Gastroesophageal sphincter (tissue), 3 donors: ENCODE measurements at regions not wholly inside any gene's neighbourhood (a gene's known extent, or its start where the extent isn't known, plus 50 kb on each side); places are given as distances from the start of the nearest gene placed in this dataset.

Experiments used
- CTCF ChIP-seq, 4 experiments: fragments of 200-600 bp in 2 of 4; fragments of 450-650 bp in 2 of 4; sonication (generic) in 1 of 4; IDR thresholded peaks; one replicate each; pipeline ENCODE4 v1.5.1; 2017 to 2019; ENCODE audit warnings: antibody characterized with exemption in 4 of 4, mild to moderate bottlenecking in 2 of 4, moderate library complexity in 2 of 4
- EP300 ChIP-seq: sonication (generic); formaldehyde crosslinking; IDR thresholded peaks from one replicate; pipeline ENCODE4 v1.6.1; 2017; ENCODE audit warnings: antibody characterized with exemption, mild to moderate bottlenecking
- POLR2A ChIP-seq, 2 donors: fragments of 450-650 bp; IDR thresholded peaks; one replicate each; pipeline ENCODE4 v1.6.1; 2017; ENCODE audit warnings: antibody characterized with exemption in 2 of 2, mild to moderate bottlenecking in 2 of 2, moderate library complexity in 1 of 2
- POLR2AphosphoS5 ChIP-seq: sonication (generic); formaldehyde crosslinking; IDR thresholded peaks from one replicate; pipeline ENCODE4 v1.6.1; 2017; ENCODE audit warnings: antibody characterized with exemption

DNA sequence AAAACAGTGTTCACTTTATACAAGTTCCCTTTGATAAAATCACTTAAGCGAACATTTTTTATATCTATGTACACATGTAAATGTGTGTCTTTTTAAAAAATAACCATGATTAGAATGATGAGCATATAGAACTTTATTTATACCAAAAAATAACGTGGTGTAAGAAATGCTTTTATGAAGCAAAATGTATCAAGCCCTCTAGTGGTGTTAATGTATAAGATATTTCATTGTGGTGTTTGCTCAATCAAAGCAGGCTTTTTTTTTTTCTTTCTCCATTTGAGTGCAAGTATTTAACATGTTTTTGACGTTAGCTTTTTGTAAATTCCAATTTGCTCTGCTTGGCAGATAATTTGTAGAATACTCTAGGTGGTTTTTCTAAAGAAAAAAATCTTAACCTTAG is 2092.4 kb upstream of the TENM3 start:
- TF ChIP-seq CTCF (IDR thresholded peaks at IDR 0.05) = no peak
- TF ChIP-seq EP300 = no peak
- no peak for TF ChIP-seq POLR2A (IDR thresholded peaks at IDR 0.05)
- no peak for TF ChIP-seq POLR2AphosphoS5
